SK-N-SH treated with all-trans-retinoic acid at 6 μM for 48 hours (cell line): ENCODE measurements at regions not wholly inside any gene's neighbourhood (a gene's known extent, or its start where the extent isn't known, plus 50 kb on each side); places are given as distances from the start of the nearest gene placed in this dataset.

ENCODE experiments used
- ESRRG ChIP-seq: fragments of 250-450 bp; sonication (Bioruptor Pico); IDR thresholded peaks from 2 replicates; pipeline ENCODE4 v1.6.1; 2021; ENCODE audit warnings: mild to moderate bottlenecking
- SNAI2 ChIP-seq: fragments of 250-450 bp; sonication (Bioruptor Pico); IDR thresholded peaks from 2 replicates; pipeline ENCODE4 v1.5.0; 2020; ENCODE audit warnings: mild to moderate bottlenecking, moderate library complexity
- ZNF8 ChIP-seq: fragments of 450-650 bp; formaldehyde crosslinking; IDR thresholded peaks from 2 replicates; pipeline ENCODE4 v1.5.0; 2020; ENCODE audit warnings: mild to moderate bottlenecking, moderate library complexity

DNA sequence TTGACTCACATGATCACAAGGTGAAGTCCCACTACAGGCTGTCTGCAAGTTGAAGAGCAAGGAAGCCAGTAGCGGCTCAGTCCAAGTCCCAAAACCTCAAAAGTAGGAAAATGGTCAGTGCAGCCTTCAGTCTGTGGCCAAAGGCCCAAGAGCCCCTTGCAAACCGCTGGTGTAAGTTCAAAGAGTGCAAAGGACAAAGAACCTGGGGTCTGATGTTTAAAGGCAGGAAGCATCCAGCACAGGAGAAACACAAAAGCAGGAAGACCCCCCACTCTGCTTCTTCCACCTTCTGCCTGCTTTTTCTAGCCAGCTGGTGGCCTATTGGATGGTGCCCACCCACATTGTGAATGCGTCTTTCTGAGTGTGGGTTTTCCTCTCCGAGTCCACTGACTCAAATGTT, 2222.6 kb downstream of the MRPL39 start:
- TF ChIP-seq ESRRG (CRISPR knock-in tag) (no peak), ZNF8 (CRISPR knock-in tag) (no peak), SNAI2 (CRISPR knock-in tag) (no peak)
